ENCODE measurements at regions not wholly inside any gene's neighbourhood (a gene's known extent, or its start where the extent isn't known, plus 50 kb on each side); places are given as distances from the start of the nearest gene placed in this dataset.
A peak's percentile ranks its signal among the peaks of the same experiment; 100 is the strongest.

- H3K4me3 ChIP-seq (replicated peaks; ENCODE audit: low read depth, low read length), result no peak overlapping the region
- DNase-seq (ENCODE audit: low read depth), result no peak
- TF ChIP-seq CTCF (IDR thresholded peaks at IDR 0.05; ENCODE audit: low read length, missing control alignments), result no peak
Measured at GRCh38 chr6:134866563-134866962, 83.3 kb downstream of the ALDH8A1 start.

- DNase-seq (ENCODE audit: low read depth), result no peak
- no peak for TF ChIP-seq CTCF (IDR thresholded peaks at IDR 0.05; ENCODE audit: low read length, missing control alignments)
- H3K4me3 ChIP-seq (replicated peaks; ENCODE audit: low read depth, low read length), result no peak overlapping the region
Measured at GRCh38 chr6:134864558-134864957, 85.3 kb downstream of the ALDH8A1 start.

GRCh38 chr6:134863763-134864510, 86.0 kb downstream of the ALDH8A1 start:
- H3K4me3 ChIP-seq (replicated peaks; ENCODE audit: low read depth, low read length), result no peak overlapping the region
- DNase-seq (ENCODE audit: low read depth), result no peak
- no peak for TF ChIP-seq CTCF (IDR thresholded peaks at IDR 0.05; ENCODE audit: low read length, missing control alignments)

- H3K4me3 ChIP-seq (replicated peaks; ENCODE audit: low read depth, low read length), result no peak overlapping the region
- TF ChIP-seq CTCF (IDR thresholded peaks at IDR 0.05; ENCODE audit: low read length, missing control alignments), result no peak
- DNase-seq (ENCODE audit: low read depth), result no peak
Measured at GRCh38 chr6:134854366-134854765, 95.5 kb downstream of the ALDH8A1 start.

- TF ChIP-seq CTCF (IDR thresholded peaks at IDR 0.05; ENCODE audit: low read length, missing control alignments), result no peak
- DNase-seq (ENCODE audit: low read depth), result peak; percentile 89
- H3K4me3 ChIP-seq (replicated peaks; ENCODE audit: low read depth, low read length), result no peak overlapping the region
Measured at GRCh38 chr6:134853111-134854055, 96.5 kb downstream of the ALDH8A1 start.

GRCh38 chr6:134851548-134851947, 98.4 kb downstream of the ALDH8A1 start:
- DNase-seq (ENCODE audit: low read depth), result no peak
- H3K4me3 ChIP-seq (replicated peaks; ENCODE audit: low read depth, low read length), result no peak overlapping the region
- no peak for TF ChIP-seq CTCF (IDR thresholded peaks at IDR 0.05; ENCODE audit: low read length, missing control alignments)
